ENCODE measurements at regions not wholly inside any gene's neighbourhood (a gene's known extent, or its start where the extent isn't known, plus 50 kb on each side); places are given as distances from the start of the nearest gene placed in this dataset.
"Not testable (repeated sequence)": the region's sequence is repeated elsewhere in the genome, so short reads cannot be mapped to it uniquely, and the experiment has no call there.

- not testable (repeated sequence) for TF ChIP-seq CTCF (conservative IDR thresholded peaks at IDR 0.05 in 1 of 2, IDR thresholded peaks at IDR 0.05 in 1 of 2; ENCODE audit: extremely low read depth in 1 of 2, insufficient read depth in 1 of 2, low read depth in 1 of 2, low read length in 2 of 2); EZH2 (IDR thresholded peaks at IDR 0.05; ENCODE audit: borderline replicate concordance, low read length)
Observed at GRCh38 chr10:53342531-53342930, 569.9 kb upstream of the MBL2 start.
